ENCODE measurements at regions not wholly inside any gene's neighbourhood (a gene's known extent, or its start where the extent isn't known, plus 50 kb on each side); places are given as distances from the start of the nearest gene placed in this dataset.
"Not testable (repeated sequence)": the region's sequence is repeated elsewhere in the genome, so short reads cannot be mapped to it uniquely, and the experiment has no call there.

- not testable (repeated sequence) for TF ChIP-seq CTCF (IDR thresholded peaks at IDR 0.05; ENCODE audit: low read depth, low read length); POLR2A (IDR thresholded peaks at IDR 0.05; ENCODE audit: extremely low read depth, insufficient read length)
These were observed 846.2 kb downstream of the RNF144A start for GRCh38 chr2:7763418-7763817.

All from NB4 (cell line).